ENCODE measurements at regions not wholly inside any gene's neighbourhood (a gene's known extent, or its start where the extent isn't known, plus 50 kb on each side); places are given as distances from the start of the nearest gene placed in this dataset.

DNA sequence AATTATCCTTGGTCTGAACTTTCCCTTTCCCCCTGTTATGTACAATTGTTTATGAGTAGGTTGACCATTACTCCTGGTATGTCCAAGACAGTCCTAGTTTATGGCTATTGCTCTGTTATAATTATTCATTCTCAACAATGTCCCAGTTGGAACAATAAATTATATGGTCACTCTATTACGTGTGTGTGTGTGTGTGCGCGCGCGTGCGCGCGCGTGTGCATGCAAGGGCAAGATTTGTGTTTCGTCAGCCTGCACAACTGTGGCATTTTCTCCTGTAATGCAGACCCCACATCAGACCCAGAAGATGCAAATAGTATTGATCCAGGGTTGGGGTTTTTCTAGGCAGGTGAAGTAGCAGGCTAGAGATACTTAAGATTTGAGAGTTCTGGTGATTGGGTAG, 88.4 kb downstream of the ESM1 start:
- no peak for TF ChIP-seq POLR2AphosphoS5 (IDR thresholded peaks at IDR 0.05; ENCODE audit: low read depth, low read length)
- TF ChIP-seq, protein P1, sequence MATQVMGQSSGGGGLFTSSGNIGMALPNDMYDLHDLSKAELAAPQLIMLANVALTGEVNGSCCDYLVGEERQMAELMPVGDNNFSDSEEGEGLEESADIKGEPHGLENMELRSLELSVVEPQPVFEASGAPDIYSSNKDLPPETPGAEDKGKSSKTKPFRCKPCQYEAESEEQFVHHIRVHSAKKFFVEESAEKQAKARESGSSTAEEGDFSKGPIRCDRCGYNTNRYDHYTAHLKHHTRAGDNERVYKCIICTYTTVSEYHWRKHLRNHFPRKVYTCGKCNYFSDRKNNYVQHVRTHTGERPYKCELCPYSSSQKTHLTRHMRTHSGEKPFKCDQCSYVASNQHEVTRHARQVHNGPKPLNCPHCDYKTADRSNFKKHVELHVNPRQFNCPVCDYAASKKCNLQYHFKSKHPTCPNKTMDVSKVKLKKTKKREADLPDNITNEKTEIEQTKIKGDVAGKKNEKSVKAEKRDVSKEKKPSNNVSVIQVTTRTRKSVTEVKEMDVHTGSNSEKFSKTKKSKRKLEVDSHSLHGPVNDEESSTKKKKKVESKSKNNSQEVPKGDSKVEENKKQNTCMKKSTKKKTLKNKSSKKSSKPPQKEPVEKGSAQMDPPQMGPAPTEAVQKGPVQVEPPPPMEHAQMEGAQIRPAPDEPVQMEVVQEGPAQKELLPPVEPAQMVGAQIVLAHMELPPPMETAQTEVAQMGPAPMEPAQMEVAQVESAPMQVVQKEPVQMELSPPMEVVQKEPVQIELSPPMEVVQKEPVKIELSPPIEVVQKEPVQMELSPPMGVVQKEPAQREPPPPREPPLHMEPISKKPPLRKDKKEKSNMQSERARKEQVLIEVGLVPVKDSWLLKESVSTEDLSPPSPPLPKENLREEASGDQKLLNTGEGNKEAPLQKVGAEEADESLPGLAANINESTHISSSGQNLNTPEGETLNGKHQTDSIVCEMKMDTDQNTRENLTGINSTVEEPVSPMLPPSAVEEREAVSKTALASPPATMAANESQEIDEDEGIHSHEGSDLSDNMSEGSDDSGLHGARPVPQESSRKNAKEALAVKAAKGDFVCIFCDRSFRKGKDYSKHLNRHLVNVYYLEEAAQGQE (IDR thresholded peaks at IDR 0.05; ENCODE audit: insufficient read depth in 1 of 2, low read depth in 2 of 2, low read length in 2 of 2): no peak
- no peak for TF ChIP-seq SIN3A (IDR thresholded peaks at IDR 0.05; ENCODE audit: borderline replicate concordance, insufficient read depth, low read length)
- TF ChIP-seq TAF1 (IDR thresholded peaks at IDR 0.05; ENCODE audit: borderline replicate concordance, insufficient read depth, low read length): no peak

Data from PFSK-1 (cell line).